Germinal center (tissue), 1 donor: ENCODE measurements at regions not wholly inside any gene's neighbourhood (a gene's known extent, or its start where the extent isn't known, plus 50 kb on each side); places are given as distances from the start of the nearest gene placed in this dataset.
"Not testable (repeated sequence)": the region's sequence is repeated elsewhere in the genome, so short reads cannot be mapped to it uniquely, and the experiment has no call there.

Experiments
- DNase-seq: peaks from one replicate; pipeline ENCODE4 v3.0.0; 2012; ENCODE audit warnings: mixed read lengths, low spot score

DNA sequence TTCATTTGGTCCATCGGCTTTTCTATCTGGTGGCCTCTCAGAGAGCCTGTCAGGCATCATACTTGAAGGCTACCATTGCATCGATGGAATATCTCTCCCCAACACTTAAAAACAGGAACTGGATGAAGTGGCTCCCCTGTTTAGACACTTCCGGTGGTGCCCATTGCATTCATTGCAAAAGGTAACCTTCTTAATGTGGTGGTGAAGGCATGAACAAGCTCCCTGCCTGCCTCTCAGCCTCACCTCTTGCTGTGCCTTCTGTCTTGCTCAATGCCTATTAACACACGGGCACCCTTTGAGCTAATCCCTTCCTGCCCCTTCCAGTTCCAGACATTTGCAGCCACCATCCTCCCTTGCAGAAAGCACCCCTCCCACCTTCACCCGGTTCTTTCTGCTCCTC, 233.1 kb upstream of the MSX2 start:
- DNase-seq: no peak

- DNase-seq: no peak
These were observed 232.5 kb upstream of the MSX2 start for GRCh38 chr5:174491761-174492350.

GRCh38 chr5:174493530-174493929, 230.9 kb upstream of the MSX2 start:
- DNase-seq: no peak

- DNase-seq: not testable (repeated sequence)
These were observed 226.4 kb upstream of the MSX2 start for GRCh38 chr5:174497939-174498338.

DNA sequence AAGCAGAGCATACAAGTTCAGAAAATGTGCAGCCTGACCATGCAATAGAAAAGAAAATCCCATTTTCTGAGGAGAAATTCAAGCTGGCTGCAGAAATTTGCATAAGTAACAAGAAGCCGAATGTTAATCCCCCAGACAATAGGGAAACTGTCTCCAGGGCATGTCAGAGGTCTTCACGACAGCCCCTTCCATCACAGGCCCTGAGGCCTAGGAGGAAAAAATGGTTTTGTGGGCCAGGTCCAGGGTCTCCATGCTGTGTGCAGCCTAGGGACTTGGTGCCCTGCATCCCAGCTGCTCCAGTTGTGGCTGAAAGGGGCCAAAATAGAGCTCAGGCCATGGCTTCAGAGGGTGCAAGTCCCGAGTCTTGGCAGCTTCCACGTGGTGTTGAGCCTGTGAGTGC, 225.8 kb upstream of the MSX2 start:
- not testable (repeated sequence) for DNase-seq

DNA sequence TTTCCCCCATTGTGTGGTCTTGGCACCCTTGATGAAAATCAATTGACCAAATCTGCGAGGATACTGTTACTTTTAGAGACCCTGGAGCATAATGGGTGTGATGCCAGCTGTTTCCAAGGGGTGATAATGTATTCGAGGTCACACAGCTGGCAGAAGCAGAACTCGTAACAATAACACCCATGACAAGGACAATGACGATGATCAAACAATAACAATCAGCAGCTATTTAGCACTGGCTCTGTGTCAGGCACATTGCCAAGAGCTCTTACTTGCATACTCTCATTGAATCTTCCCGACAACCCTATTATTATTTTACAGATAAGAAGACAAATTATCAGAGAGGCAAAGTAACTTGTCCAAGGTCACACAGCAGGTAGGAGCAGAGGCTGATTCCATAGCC, 223.7 kb upstream of the MSX2 start:
- DNase-seq: no peak

DNA sequence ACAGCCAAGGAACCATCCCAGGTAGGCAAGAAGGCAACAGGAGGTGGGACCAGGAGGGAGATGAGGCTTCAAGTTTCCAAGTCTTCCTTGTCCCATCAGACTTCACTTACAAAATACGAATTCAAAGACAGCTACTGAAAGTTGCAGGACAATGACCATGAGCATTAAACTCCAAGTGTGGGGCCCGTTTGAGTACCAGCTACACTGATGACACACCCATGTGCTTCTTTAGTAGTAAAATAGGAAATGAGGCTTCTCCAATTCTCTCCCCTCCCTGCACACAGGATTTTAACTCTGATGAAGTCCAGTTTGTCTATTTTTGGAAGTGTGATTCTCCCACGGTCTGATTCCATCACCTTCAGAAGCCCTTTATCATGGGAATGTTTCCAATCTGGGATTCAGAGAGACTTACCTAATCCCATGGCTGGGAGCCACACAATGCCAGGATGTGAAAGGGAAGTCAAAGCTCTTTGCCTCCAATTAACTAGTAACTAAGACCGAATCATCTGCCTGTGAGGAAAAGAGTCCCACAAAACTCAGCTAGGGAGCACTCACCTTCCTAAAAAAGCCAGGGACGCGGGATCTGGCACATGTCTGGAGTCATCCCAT, 222.8 kb upstream of the MSX2 start:
- DNase-seq: no peak

DNA sequence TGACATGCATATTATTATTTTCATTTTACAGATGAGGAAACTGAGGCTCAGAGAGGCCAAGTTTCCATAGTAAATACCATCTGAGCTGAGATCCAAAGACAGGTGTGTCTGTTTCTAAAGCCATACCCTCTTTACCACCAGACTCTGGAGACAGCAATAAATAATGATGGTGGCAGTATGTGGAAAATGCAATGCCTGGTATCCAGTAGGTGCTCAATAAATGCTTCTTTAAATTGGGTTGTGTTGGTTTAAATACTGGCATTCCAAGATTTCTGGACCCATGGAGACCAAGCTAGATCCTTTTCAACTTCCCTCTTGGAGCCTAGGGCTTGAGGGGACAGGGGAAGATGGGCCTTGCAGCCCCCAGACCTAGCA, 221.3 kb upstream of the MSX2 start:
- no peak for DNase-seq

GRCh38 chr5:174503461-174504265, 220.7 kb upstream of the MSX2 start:
- DNase-seq: no peak

- no peak for DNase-seq
These were observed 220.1 kb upstream of the MSX2 start for GRCh38 chr5:174504266-174504726.

- DNase-seq: no peak
These were observed 218.8 kb upstream of the MSX2 start for GRCh38 chr5:174505621-174506020.

DNA sequence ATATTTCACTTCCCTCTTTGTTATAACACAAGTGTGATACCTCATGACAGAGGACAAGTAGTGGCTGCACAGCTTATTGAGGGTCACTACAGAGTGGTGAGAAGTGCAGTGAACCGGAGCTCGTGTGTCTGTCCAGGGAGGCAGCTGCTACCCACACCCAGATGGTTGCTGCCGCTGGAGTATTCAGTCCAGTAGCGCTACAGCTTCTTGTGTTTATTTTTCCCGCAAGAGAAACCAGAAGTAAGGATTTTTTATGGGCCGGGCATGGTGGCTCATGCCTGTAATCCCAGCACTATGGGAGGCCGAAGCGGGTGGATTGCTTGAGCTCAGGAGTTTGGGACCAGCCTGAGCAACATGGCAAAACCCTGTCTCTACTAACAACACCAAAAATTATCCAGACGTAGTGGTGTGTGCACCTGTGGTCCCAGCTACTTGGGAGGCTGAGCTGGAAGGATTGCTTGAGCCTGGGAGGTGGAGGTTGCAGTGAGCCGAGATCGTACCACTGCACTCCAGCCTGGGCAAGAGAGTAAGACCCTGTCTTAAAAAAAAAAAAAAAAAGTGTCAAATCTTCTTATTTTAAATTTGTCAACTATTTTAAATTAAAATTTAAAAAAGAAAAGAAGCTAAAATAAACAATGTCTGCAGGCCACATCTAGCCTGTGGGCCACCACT, 213.5 kb upstream of the MSX2 start:
- DNase-seq: not testable (repeated sequence)

DNA sequence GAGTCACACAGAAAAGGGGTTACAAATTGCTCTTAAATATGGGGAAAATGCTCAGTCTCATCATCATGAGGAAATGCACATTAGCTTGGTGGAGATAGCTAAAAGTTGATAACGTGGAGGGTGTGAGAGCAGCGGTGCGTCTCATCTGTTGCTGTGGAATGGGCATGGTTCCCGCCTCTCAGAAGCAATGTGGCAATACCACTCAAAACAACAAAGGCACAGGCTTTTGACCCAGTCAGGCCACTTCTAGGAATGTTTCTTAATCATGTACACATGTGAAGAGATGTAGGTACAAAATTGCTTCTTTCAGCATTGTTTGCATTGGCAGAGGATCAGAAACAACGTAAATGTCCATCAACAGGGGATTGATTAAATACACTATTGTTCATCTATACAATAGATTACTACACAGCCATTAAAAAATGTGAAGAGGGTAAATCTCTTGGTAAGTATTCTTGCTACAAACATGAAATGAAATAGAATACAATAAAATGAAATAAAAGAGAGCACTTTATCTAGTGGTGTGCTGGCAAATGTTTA, 212.6 kb upstream of the MSX2 start:
- no peak for DNase-seq

- DNase-seq: no peak
These were observed 210.1 kb upstream of the MSX2 start for GRCh38 chr5:174514325-174514724.

DNA sequence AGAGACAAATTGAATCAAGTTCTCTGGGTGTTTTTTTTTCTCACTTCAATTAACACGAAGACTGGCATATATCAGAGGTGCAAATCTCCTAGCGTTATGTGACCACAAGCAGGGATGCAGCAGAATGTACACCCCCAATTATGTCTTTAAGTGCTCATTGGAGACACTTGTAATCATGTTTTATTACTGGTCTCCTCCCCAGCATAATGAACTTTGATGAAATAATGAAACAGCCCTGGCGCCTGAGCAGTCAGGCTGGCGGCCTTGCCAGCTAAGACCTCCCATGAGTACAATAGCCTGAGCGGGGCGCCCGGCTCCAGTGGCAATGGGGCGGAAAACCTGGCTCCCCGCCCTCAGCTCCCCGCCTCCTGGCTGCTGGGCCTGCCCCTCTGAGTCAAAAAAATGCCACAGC, 209.4 kb upstream of the MSX2 start:
- no peak for DNase-seq

GRCh38 chr5:174516741-174517140, 207.6 kb upstream of the MSX2 start:
- DNase-seq: no peak

GRCh38 chr5:174518512-174518911, 205.9 kb upstream of the MSX2 start:
- DNase-seq: no peak

- DNase-seq: no peak
These were observed 203.7 kb upstream of the MSX2 start for GRCh38 chr5:174520420-174521396.

DNA sequence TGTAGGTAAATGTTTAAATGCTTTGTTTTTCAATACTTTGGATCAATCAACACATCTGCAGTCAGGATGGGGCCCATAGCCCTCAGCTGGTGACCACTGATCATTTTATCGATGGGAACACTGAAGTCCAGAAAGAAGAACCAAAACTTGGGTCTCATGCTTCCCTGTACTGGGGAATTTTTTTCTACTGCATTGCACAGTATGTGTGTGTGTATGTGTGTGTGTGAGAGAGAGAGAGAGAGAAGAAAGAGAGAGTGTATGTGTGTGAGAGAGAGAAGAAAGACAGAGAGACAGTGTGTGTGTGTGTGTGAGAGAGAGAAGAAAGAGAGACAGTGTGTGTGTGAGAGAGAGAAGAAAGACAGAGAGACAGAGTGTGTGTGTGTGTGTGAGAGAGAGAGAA, 202.9 kb upstream of the MSX2 start:
- DNase-seq: no peak

DNA sequence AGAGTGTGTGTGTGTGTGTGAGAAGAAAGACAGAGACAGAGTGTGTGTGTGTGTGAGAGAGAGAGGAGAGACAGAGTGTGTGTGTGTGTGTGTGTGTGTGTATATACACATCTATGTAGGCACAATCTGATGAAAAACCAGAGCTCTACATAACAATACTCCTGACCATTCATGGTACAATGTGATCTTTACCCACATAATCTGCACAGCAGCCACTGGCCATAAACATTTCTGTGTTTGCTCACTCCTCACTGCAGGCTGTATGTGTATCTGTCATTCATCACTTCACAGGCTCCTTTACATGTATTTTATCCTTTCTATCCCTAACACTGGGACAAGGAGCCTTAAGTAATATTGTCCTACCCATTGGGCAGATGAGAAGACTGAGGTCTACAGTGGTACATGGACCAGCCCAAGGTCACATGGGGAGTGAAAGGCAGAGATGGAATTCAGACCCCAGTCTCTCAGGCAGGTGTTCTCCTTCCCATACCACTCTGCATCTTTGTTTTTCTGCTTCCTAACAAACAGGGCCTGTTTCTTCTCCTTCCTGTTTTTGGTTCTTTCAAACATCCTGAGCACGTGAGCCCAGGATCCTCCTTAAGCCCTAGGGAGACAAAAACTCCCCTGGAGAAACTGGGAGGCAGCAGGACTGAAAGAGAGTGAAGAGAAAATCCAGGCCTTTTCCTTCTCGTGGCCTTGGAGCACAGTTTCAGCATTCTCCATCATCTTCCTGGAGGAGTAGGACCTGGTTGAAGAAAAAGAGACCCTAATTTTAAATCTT, 201.7 kb upstream of the MSX2 start:
- DNase-seq: no peak
